HEK293 (cell line): ENCODE measurements at regions not wholly inside any gene's neighbourhood (a gene's known extent, or its start where the extent isn't known, plus 50 kb on each side); places are given as distances from the start of the nearest gene placed in this dataset.

Experiments used
- CTCF ChIA-PET: fragments of 350-600 bp; formaldehyde crosslinking; extraction: SDS; loops from one replicate; lab custom pipeline; 2021; ENCODE audit warnings: antibody characterized with exemption; lab: Yijun Ruan, JAX
- POLR2A ChIA-PET: fragments of 300-600 bp; formaldehyde crosslinking; extraction: SDS; loops from one replicate; lab custom pipeline; 2020; ENCODE audit warnings: antibody characterized with exemption, inconsistent platforms; lab: Yijun Ruan, JAX
- H3K27ac ChIP-seq: fragments of 200-500 bp; sonication (Bioruptor generic); 2 replicates; pipeline ENCODE4 v1.5.1; 2014; ENCODE audit warnings: low read depth, low read length, control low read depth, inconsistent platforms; ENCODE audit errors: extremely low read depth
- H3K36me3 ChIP-seq, 2 experiments: fragments of 200-500 bp in 1 of 2; sonication (Bioruptor generic) in 1 of 2; 1 replicate in 1 of 2; 2 replicates in 1 of 2; pipeline ENCODE4 v1.5.1; 2014 to 2017; ENCODE audit warnings: inconsistent platforms in 2 of 2, low read length in 2 of 2; ENCODE audit not compliant: control insufficient read depth in 2 of 2, insufficient read depth in 1 of 2
- H3K4me1 ChIP-seq: fragments of 200-500 bp; sonication (Bioruptor generic); 2 replicates; pipeline ENCODE4 v1.5.1; 2014; ENCODE audit warnings: mild to moderate bottlenecking, low read length, inconsistent platforms; ENCODE audit not compliant: control insufficient read depth, insufficient read depth
- H3K4me3 ChIP-seq: 2 replicates; pipeline ENCODE4 v1.5.1; 2011; ENCODE audit warnings: low read depth, mild to moderate bottlenecking, control low read depth, low read length, moderate library complexity
- H3K9me3 ChIP-seq: fragments of 200-500 bp; sonication (Bioruptor generic); 2 replicates; pipeline ENCODE4 v1.5.1; 2014; ENCODE audit warnings: low read depth, low read length, inconsistent platforms; ENCODE audit not compliant: control insufficient read depth, insufficient read depth
- PATZ1 ChIP-seq: fragments of 450-650 bp; formaldehyde crosslinking; IDR thresholded peaks from 2 replicates; pipeline ENCODE4 v1.5.1; 2016; ENCODE audit warnings: missing biosample characterization, missing genetic modification characterization
- PRDM1 ChIP-seq: fragments of 450-650 bp; formaldehyde crosslinking; IDR thresholded peaks from 2 replicates; pipeline ENCODE4; 2016; ENCODE audit warnings: missing biosample characterization, missing genetic modification characterization
- PRDM6 ChIP-seq: fragments of 450-650 bp; formaldehyde crosslinking; IDR thresholded peaks from 2 replicates; pipeline ENCODE4 v1.5.1; 2017; ENCODE audit warnings: missing biosample characterization, missing genetic modification characterization
- SETDB1 ChIP-seq: IDR thresholded peaks from one replicate; pipeline ENCODE4 v1.6.1; 2017; ENCODE audit warnings: mild to moderate bottlenecking, low read length, moderate library complexity, mixed read lengths; ENCODE audit not compliant: insufficient read length
- YY1 ChIP-seq: fragments of 450-650 bp; formaldehyde crosslinking; IDR thresholded peaks from 2 replicates; pipeline ENCODE4 v1.5.1; 2018; ENCODE audit warnings: missing biosample characterization, missing genetic modification characterization
- ZBTB21 ChIP-seq: fragments of 450-650 bp; formaldehyde crosslinking; IDR thresholded peaks from 2 replicates; pipeline ENCODE4 v1.5.1; 2017; ENCODE audit warnings: missing biosample characterization, missing genetic modification characterization
- ZNF155 ChIP-seq: fragments of 450-650 bp; formaldehyde crosslinking; IDR thresholded peaks from 2 replicates; pipeline ENCODE4 v1.5.1; 2016; ENCODE audit warnings: missing biosample characterization, missing genetic modification characterization
- ZNF404 ChIP-seq: fragments of 450-650 bp; formaldehyde crosslinking; IDR thresholded peaks from 2 replicates; pipeline ENCODE4 v1.5.1; 2017; ENCODE audit warnings: missing biosample characterization, missing genetic modification characterization
- ZNF473 ChIP-seq: fragments of 450-650 bp; formaldehyde crosslinking; IDR thresholded peaks from 2 replicates; pipeline ENCODE4 v1.5.1; 2017; ENCODE audit warnings: missing biosample characterization, missing genetic modification characterization
- ZNF48 ChIP-seq: fragments of 450-650 bp; formaldehyde crosslinking; IDR thresholded peaks from 2 replicates; pipeline ENCODE4 v1.5.1; 2016; ENCODE audit warnings: missing biosample characterization, missing genetic modification characterization
- ZNF488 ChIP-seq: fragments of 450-650 bp; formaldehyde crosslinking; IDR thresholded peaks from 2 replicates; pipeline ENCODE4 v1.5.1; 2016; ENCODE audit warnings: missing biosample characterization, missing genetic modification characterization
- ZNF654 ChIP-seq: fragments of 450-650 bp; formaldehyde crosslinking; IDR thresholded peaks from 2 replicates; pipeline ENCODE4 v1.5.1; 2016; ENCODE audit warnings: low read depth, missing biosample characterization, missing genetic modification characterization
- ZNF768 ChIP-seq: fragments of 450-650 bp; formaldehyde crosslinking; IDR thresholded peaks from 2 replicates; pipeline ENCODE4 v1.5.1; 2018; ENCODE audit warnings: missing biosample characterization, mild to moderate bottlenecking, missing genetic modification characterization
- TF ChIP-seq, protein P1 (sequence below): fragments of 450-650 bp; formaldehyde crosslinking; IDR thresholded peaks from 2 replicates; pipeline ENCODE4 v1.5.1; 2017; ENCODE audit warnings: missing biosample characterization, missing genetic modification characterization
- TF ChIP-seq, protein P2 (sequence below): fragments of 450-650 bp; formaldehyde crosslinking; IDR thresholded peaks from 2 replicates; pipeline ENCODE4 v1.5.1; 2016; ENCODE audit warnings: missing biosample characterization, missing genetic modification characterization
- TF ChIP-seq, protein P3 (sequence below): fragments of 450-650 bp; formaldehyde crosslinking; IDR thresholded peaks from 2 replicates; pipeline ENCODE4 v1.5.0; 2017; ENCODE audit warnings: missing biosample characterization, missing genetic modification characterization, borderline replicate concordance

- H3K4me3 ChIP-seq, result no peak overlapping the region
- H3K9me3 ChIP-seq, result no peaks in the 10 kb centered on the region
- TF ChIP-seq ZNF155 (tag by site-specific recombination) (no peak), ZNF48 (tag by site-specific recombination) (no peak), ZNF654 (no peak), PRDM1 (tag by site-specific recombination) (no peak), SETDB1 (no peak), ZNF488 (tag by site-specific recombination) (no peak), ZBTB21 (tag by site-specific recombination) (no peak), ZNF473 (tag by site-specific recombination) (no peak), PRDM6 (no peak), PATZ1 (no peak), ZNF768 (tag by site-specific recombination) (no peak), YY1 (no peak), ZNF404 (tag by site-specific recombination) (no peak)
- TF ChIP-seq, protein P1, sequence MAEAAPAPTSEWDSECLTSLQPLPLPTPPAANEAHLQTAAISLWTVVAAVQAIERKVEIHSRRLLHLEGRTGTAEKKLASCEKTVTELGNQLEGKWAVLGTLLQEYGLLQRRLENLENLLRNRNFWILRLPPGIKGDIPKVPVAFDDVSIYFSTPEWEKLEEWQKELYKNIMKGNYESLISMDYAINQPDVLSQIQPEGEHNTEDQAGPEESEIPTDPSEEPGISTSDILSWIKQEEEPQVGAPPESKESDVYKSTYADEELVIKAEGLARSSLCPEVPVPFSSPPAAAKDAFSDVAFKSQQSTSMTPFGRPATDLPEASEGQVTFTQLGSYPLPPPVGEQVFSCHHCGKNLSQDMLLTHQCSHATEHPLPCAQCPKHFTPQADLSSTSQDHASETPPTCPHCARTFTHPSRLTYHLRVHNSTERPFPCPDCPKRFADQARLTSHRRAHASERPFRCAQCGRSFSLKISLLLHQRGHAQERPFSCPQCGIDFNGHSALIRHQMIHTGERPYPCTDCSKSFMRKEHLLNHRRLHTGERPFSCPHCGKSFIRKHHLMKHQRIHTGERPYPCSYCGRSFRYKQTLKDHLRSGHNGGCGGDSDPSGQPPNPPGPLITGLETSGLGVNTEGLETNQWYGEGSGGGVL (tag by site-specific recombination), result no peak
- TF ChIP-seq, protein P2, sequence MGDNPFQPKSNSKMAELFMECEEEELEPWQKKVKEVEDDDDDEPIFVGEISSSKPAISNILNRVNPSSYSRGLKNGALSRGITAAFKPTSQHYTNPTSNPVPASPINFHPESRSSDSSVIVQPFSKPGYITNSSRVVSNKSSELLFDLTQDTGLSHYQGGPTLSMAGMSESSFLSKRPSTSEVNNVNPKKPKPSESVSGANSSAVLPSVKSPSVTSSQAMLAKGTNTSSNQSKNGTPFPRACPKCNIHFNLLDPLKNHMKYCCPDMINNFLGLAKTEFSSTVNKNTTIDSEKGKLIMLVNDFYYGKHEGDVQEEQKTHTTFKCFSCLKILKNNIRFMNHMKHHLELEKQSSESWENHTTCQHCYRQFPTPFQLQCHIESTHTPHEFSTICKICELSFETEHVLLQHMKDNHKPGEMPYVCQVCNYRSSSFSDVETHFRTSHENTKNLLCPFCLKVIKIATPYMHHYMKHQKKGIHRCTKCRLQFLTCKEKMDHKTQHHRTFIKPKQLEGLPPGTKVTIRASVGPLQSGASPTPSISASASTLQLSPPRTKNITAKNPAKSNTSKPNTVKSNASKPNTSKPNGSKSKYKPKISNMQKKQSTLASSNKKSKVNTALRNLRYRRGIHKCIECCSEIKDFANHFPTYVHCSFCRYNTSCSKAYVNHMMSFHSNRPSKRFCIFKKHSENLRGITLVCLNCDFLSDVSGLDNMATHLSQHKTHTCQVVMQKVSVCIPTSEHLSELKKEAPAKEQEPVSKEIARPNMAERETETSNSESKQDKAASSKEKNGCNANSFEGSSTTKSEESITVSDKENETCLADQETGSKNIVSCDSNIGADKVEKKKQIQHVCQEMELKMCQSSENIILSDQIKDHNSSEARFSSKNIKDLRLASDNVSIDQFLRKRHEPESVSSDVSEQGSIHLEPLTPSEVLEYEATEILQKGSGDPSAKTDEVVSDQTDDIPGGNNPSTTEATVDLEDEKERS (tag by site-specific recombination), result no peak
- TF ChIP-seq, protein P3, sequence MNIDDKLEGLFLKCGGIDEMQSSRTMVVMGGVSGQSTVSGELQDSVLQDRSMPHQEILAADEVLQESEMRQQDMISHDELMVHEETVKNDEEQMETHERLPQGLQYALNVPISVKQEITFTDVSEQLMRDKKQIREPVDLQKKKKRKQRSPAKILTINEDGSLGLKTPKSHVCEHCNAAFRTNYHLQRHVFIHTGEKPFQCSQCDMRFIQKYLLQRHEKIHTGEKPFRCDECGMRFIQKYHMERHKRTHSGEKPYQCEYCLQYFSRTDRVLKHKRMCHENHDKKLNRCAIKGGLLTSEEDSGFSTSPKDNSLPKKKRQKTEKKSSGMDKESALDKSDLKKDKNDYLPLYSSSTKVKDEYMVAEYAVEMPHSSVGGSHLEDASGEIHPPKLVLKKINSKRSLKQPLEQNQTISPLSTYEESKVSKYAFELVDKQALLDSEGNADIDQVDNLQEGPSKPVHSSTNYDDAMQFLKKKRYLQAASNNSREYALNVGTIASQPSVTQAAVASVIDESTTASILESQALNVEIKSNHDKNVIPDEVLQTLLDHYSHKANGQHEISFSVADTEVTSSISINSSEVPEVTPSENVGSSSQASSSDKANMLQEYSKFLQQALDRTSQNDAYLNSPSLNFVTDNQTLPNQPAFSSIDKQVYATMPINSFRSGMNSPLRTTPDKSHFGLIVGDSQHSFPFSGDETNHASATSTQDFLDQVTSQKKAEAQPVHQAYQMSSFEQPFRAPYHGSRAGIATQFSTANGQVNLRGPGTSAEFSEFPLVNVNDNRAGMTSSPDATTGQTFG (tag by site-specific recombination), result no peak
- CTCF ChIA-PET, result no interaction called here
- H3K4me1 ChIP-seq, result no peaks in the 10 kb centered on the region
- no peaks in the 10 kb centered on the region for H3K36me3 ChIP-seq
- no peak overlapping the region for H3K27ac ChIP-seq
- POLR2A ChIA-PET, result interaction anchor here (0.5 kb wide), 1 partner anchor 80 kb away, joined by 3 read pairs; no protein-coding TSS in a partner anchor
These were observed 251.1 kb upstream of the SHH start for GRCh38 chr7:156063241-156063810.
